Neural cell (in vitro differentiated cells): ENCODE measurements at regions not wholly inside any gene's neighbourhood (a gene's known extent, or its start where the extent isn't known, plus 50 kb on each side); places are given as distances from the start of the nearest gene placed in this dataset.

Experiments
- H2AFZ ChIP-seq: fragments of 200-600, 300-800 bp; sonication (generic), shearing (Covaris generic); 2 replicates; pipeline ENCODE4 v1.6.0; 2014; ENCODE audit warnings: low read depth, mild to moderate bottlenecking, antibody characterized with exemption, low read length, moderate library complexity
- H3F3A ChIP-seq: fragments of 200-600 bp; shearing (Covaris generic); 2 replicates; pipeline ENCODE4 v1.6.1; 2016; ENCODE audit warnings: mild to moderate bottlenecking, moderate library complexity, mixed read lengths, antibody characterized with exemption, low read length; ENCODE audit not compliant: insufficient read depth, poor library complexity, severe bottlenecking
- H3K27ac ChIP-seq: fragments of 200-600, 300-800 bp; sonication (generic), shearing (Covaris generic); 2 replicates; pipeline ENCODE4 v1.5.1; 2014; ENCODE audit warnings: mild to moderate bottlenecking, low read length, moderate library complexity
- H3K27me3 ChIP-seq: fragments of 300-800, 200-600 bp; sonication (generic), shearing (Covaris generic); 2 replicates; pipeline ENCODE4 v1.6.0; 2014; ENCODE audit warnings: mild to moderate bottlenecking, low read depth, low read length, moderate library complexity; ENCODE audit not compliant: insufficient read depth
- H3K36me3 ChIP-seq: fragments of 300-800, 200-600 bp; sonication (generic), shearing (Covaris generic); 2 replicates; pipeline ENCODE4 v1.5.1; 2014; ENCODE audit warnings: mild to moderate bottlenecking, antibody characterized with exemption, low read length, moderate library complexity; ENCODE audit not compliant: insufficient read depth
- H3K4me2 ChIP-seq: fragments of 300-800, 200-600 bp; sonication (generic), shearing (Covaris generic); 2 replicates; pipeline ENCODE4 v1.6.0; 2014; ENCODE audit warnings: mild to moderate bottlenecking, low read length
- H3K4me3 ChIP-seq: fragments of 300-800, 200-600 bp; sonication (generic), shearing (Covaris generic); 2 replicates; pipeline ENCODE4 v1.5.1; 2014; ENCODE audit warnings: mild to moderate bottlenecking, low read length, moderate library complexity
- H3K79me2 ChIP-seq: fragments of 200-600 bp; shearing (Covaris generic); replicated peaks from 2 replicates; pipeline ENCODE4 v1.6.0; 2014; ENCODE audit warnings: mild to moderate bottlenecking, low read length, moderate library complexity; ENCODE audit not compliant: insufficient read depth
- H3K9ac ChIP-seq: fragments of 300-800, 200-600 bp; sonication (generic), shearing (Covaris generic); 2 replicates; pipeline ENCODE4 v1.6.1; 2016; ENCODE audit warnings: mild to moderate bottlenecking, low read length, mixed read lengths
- H3K9me2 ChIP-seq: fragments of 200-600 bp; shearing (Covaris generic); 2 replicates; pipeline ENCODE4 v1.6.1; 2016; ENCODE audit warnings: mild to moderate bottlenecking, low read length, mixed read lengths; ENCODE audit not compliant: insufficient read depth
- H3K9me3 ChIP-seq: fragments of 200-600, 300-800 bp; sonication (generic), shearing (Covaris generic); 2 replicates; pipeline ENCODE4 v1.6.1; 2016; ENCODE audit warnings: mild to moderate bottlenecking, mixed run types, low read length, moderate library complexity, mixed read lengths
- H4K20me1 ChIP-seq: fragments of 200-600 bp; shearing (Covaris generic); 2 replicates; pipeline ENCODE4 v1.6.1; 2016; ENCODE audit warnings: mild to moderate bottlenecking, mixed run types; ENCODE audit not compliant: insufficient read depth
- CTCF ChIP-seq: fragments of 450-650 bp; IDR thresholded peaks from 2 replicates; pipeline ENCODE4 v1.5.1; 2014; ENCODE audit warnings: antibody characterized with exemption, mild to moderate bottlenecking, moderate library complexity; ENCODE audit not compliant: poor library complexity, severe bottlenecking
- EP300 ChIP-seq: fragments of 450-650 bp; conservative IDR thresholded peaks from 2 replicates; pipeline ENCODE4 v1.6.1; 2014; ENCODE audit warnings: antibody characterized with exemption, mild to moderate bottlenecking, moderate library complexity; ENCODE audit not compliant: poor library complexity, severe bottlenecking
- EZH2 ChIP-seq: fragments of 200-600, 300-800 bp; shearing (Covaris generic), sonication (generic); IDR thresholded peaks from 2 replicates; pipeline ENCODE4 v1.6.1; 2014; ENCODE audit warnings: antibody characterized with exemption, low read length, borderline replicate concordance, mild to moderate bottlenecking; ENCODE audit not compliant: insufficient read depth, poor library complexity, severe bottlenecking
- MXI1 ChIP-seq: fragments of 450-650 bp; conservative IDR thresholded peaks from 2 replicates; pipeline ENCODE4 v1.6.1; 2014; ENCODE audit warnings: antibody characterized with exemption, mild to moderate bottlenecking; ENCODE audit not compliant: poor library complexity, severe bottlenecking
- POLR2AphosphoS5 ChIP-seq: IDR thresholded peaks from 2 replicates; pipeline ENCODE4 v1.6.1; 2012
- RAD21 ChIP-seq: fragments of 450-650 bp; conservative IDR thresholded peaks from 2 replicates; pipeline ENCODE4 v1.6.1; 2014; ENCODE audit warnings: antibody characterized with exemption, mild to moderate bottlenecking, moderate library complexity
- REST ChIP-seq: IDR thresholded peaks from 2 replicates; pipeline ENCODE4 v1.6.1; 2012; ENCODE audit warnings: borderline replicate concordance
- SMC3 ChIP-seq: fragments of 450-650 bp; conservative IDR thresholded peaks from 2 replicates; pipeline ENCODE4 v1.6.1; 2014; ENCODE audit warnings: antibody characterized with exemption, mild to moderate bottlenecking, moderate library complexity; ENCODE audit not compliant: poor library complexity
- TAF1 ChIP-seq: IDR thresholded peaks from 2 replicates; pipeline ENCODE4 v1.6.1; 2012; ENCODE audit warnings: low read depth

GRCh38 chr5:68028131-68028727, 187.3 kb upstream of the PIK3R1 start:
- Histone ChIP-seq H3K79me2 (no peaks in the 10 kb centered on the region), H3K9me3 (no peaks in the 10 kb centered on the region), H3K36me3 (no peaks in the 10 kb centered on the region), H3K4me3 (no peak overlapping the region), H3K9me2 (no peaks in the 10 kb centered on the region), H3K27me3 (no peaks in the 10 kb centered on the region), H4K20me1 (no peaks in the 10 kb centered on the region), H3F3A (no peaks in the 10 kb centered on the region), H3K27ac (no peak overlapping the region), H2AFZ (no peak overlapping the region), H3K4me2 (no peak overlapping the region), H3K9ac (no peak overlapping the region)
- TF ChIP-seq EZH2 (no peak), SMC3 (no peak), RAD21 (no peak), MXI1 (no peak), POLR2AphosphoS5 (no peak), REST (no peak), CTCF (no peak), TAF1 (no peak), EP300 (no peak)

DNA sequence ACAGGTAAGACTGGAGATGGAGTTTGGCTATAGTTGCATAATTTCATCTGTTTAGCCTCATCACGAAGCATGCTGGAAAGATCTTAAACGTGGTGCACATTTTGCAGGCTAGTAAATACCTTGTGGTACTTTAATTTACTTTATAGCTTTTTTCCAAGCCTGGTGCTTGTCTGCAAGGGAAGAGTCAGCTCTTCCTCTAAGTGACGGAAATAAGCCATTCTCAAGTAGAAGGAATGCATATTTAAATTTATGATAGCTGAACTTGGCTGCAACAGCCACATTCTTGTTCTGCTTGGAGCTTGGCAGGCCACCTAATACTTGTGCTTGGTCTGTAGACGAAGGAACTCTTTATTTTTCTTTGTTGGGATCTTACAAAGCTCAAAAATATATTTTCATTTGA, 188.0 kb upstream of the PIK3R1 start:
- no peak for TF ChIP-seq TAF1
- no peak for TF ChIP-seq EZH2
- no peak for TF ChIP-seq CTCF
- TF ChIP-seq POLR2AphosphoS5, result no peak
- TF ChIP-seq MXI1, result no peak
- TF ChIP-seq RAD21, result no peak
- no peak for TF ChIP-seq EP300
- TF ChIP-seq SMC3, result no peak
- TF ChIP-seq REST, result no peak
- Histone ChIP-seq H3K9me3 (no peaks in the 10 kb centered on the region), H3K9ac (no peak overlapping the region), H3K9me2 (no peaks in the 10 kb centered on the region), H3K4me2 (no peak overlapping the region), H3K36me3 (no peaks in the 10 kb centered on the region), H3K27me3 (no peaks in the 10 kb centered on the region), H3K4me3 (no peak overlapping the region), H4K20me1 (no peaks in the 10 kb centered on the region), H3K27ac (no peak overlapping the region), H3K79me2 (no peaks in the 10 kb centered on the region), H3F3A (no peaks in the 10 kb centered on the region), H2AFZ (no peak overlapping the region)
